GM23248 (cell line): ENCODE measurements at regions not wholly inside any gene's neighbourhood (a gene's known extent, or its start where the extent isn't known, plus 50 kb on each side); places are given as distances from the start of the nearest gene placed in this dataset.

Experiments used
- DNase-seq: peaks from one replicate; pipeline ENCODE4 v3.0.0-alpha.2; 2015
- H2AFZ ChIP-seq: fragments of 200-600 bp; sonication (generic); 2 replicates; pipeline ENCODE4 v1.6.1; 2016; ENCODE audit warnings: antibody characterized with exemption
- H3F3A ChIP-seq: fragments of 200-600 bp; sonication (generic); 2 replicates; pipeline ENCODE4 v1.6.1; 2016; ENCODE audit warnings: mild to moderate bottlenecking, antibody characterized with exemption, mixed run types; ENCODE audit not compliant: insufficient read depth
- H3K27ac ChIP-seq: fragments of 200-600 bp; sonication (generic); 2 replicates; pipeline ENCODE4 v1.5.1; 2016; ENCODE audit warnings: mild to moderate bottlenecking
- H3K27me3 ChIP-seq: fragments of 200-600 bp; sonication (generic); replicated peaks from 2 replicates; pipeline ENCODE4 v1.6.1; 2016; ENCODE audit warnings: mild to moderate bottlenecking; ENCODE audit not compliant: insufficient read depth
- H3K36me3 ChIP-seq: fragments of 200-600 bp; sonication (generic); 2 replicates; pipeline ENCODE4 v1.6.1; 2016; ENCODE audit warnings: low read depth, mild to moderate bottlenecking
- H3K4me1 ChIP-seq: fragments of 200-600 bp; sonication (generic); 2 replicates; pipeline ENCODE4 v1.6.1; 2016; ENCODE audit warnings: mild to moderate bottlenecking; ENCODE audit not compliant: insufficient read depth
- H3K4me2 ChIP-seq: fragments of 200-600 bp; sonication (generic); one replicate; pipeline ENCODE4 v1.6.1; 2016; ENCODE audit warnings: mild to moderate bottlenecking; ENCODE audit not compliant: unreplicated experiment
- H3K4me3 ChIP-seq: fragments of 200-600 bp; sonication (generic); 2 replicates; pipeline ENCODE4 v1.5.1; 2016; ENCODE audit warnings: mild to moderate bottlenecking
- H3K79me2 ChIP-seq: fragments of 200-600 bp; sonication (generic); 2 replicates; pipeline ENCODE4 v1.6.1; 2016; ENCODE audit warnings: mild to moderate bottlenecking; ENCODE audit not compliant: insufficient read depth
- H3K9ac ChIP-seq: fragments of 200-600 bp; sonication (generic); 2 replicates; pipeline ENCODE4 v1.6.1; 2016; ENCODE audit warnings: mild to moderate bottlenecking
- H3K9me2 ChIP-seq: fragments of 200-600 bp; sonication (generic); 2 replicates; pipeline ENCODE4 v1.6.1; 2016; ENCODE audit warnings: mixed run types, mild to moderate bottlenecking, moderate library complexity; ENCODE audit not compliant: insufficient read depth
- H3K9me3 ChIP-seq: fragments of 200-600 bp; sonication (generic); one replicate; pipeline ENCODE4 v1.6.1; 2017; ENCODE audit warnings: low read depth
- H4K20me1 ChIP-seq: fragments of 200-600 bp; sonication (generic); 2 replicates; pipeline ENCODE4 v1.6.0; 2016; ENCODE audit not compliant: insufficient read depth
- EZH2 ChIP-seq: fragments of 200-600 bp; sonication (generic); IDR thresholded peaks from 2 replicates; pipeline ENCODE4 v1.6.1; 2018; ENCODE audit warnings: antibody characterized with exemption, mild to moderate bottlenecking; ENCODE audit not compliant: insufficient read depth, poor library complexity, severe bottlenecking
- EZH2phosphoT487 ChIP-seq: fragments of 200-600 bp; sonication (generic); IDR thresholded peaks from 2 replicates; pipeline ENCODE4 v1.6.1; 2018; ENCODE audit warnings: antibody characterized with exemption, moderate library complexity, mild to moderate bottlenecking, low read depth; ENCODE audit not compliant: insufficient read depth
- WGBS, 2 experiments: methylation state at CpG; one replicate each; pipeline ENCODE4 v1.1.6; 2015 to 2017; ENCODE audit warnings: low lambda C conversion rate in 2 of 2, low coverage in 1 of 2; ENCODE audit errors: missing lambda C conversion rate in 2 of 2; 5-methylcytosine and 5-hydroxymethylcytosine counted together
- in situ Hi-C: fragments of 300-500 bp; cut with MboI; formaldehyde crosslinking; loops from 2 replicates; pipeline ENCODE4 v1.15.0; 2020

DNA sequence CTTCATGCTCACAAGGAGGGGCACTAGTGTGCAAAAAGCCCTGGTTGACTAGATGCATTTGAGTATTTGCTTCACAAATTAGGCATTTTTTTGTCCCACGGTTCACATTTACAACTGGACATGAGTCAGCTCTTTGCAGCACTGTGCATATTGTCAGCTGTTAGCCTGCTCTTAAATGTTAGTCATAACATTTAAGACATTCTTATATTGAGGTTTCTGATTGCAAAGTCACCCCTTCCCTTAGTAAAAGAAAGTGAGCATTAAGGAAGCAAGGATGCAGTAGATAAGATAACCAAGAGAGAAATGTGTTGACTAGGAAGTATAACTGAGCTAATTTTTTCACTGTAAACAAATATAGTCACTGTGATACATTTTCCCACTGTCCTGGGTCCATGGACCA is 132.6 kb upstream of the CTTNBP2NL start:
- H3K4me1 ChIP-seq: no peaks in the 10 kb centered on the region
- H3K4me3 ChIP-seq: no peak overlapping the region
- no peaks in the 10 kb centered on the region for H3K9me3 ChIP-seq
- H3K27ac ChIP-seq: no peak overlapping the region
- H3K36me3 ChIP-seq: no peaks in the 10 kb centered on the region
- no peaks in the 10 kb centered on the region for H3K27me3 ChIP-seq
- 0 to 7% methylated on average over 1 of the region's 1 CpG for WGBS, 2 experiments
- H3K9ac ChIP-seq: no peak overlapping the region
- in situ Hi-C loops: no loop called here
- TF ChIP-seq EZH2phosphoT487: no peak
- TF ChIP-seq EZH2: no peak
- peak; percentile 75 for DNase-seq
- no peaks in the 10 kb centered on the region for H4K20me1 ChIP-seq
- no peak overlapping the region for H2AFZ ChIP-seq
- H3K9me2 ChIP-seq: no peaks in the 10 kb centered on the region
- H3F3A ChIP-seq: 0 out of 2 replicates have a peak, but pooled peaks cover 8% of the 10 kb centered on the region
- H3K79me2 ChIP-seq: no peaks in the 10 kb centered on the region
- H3K4me2 ChIP-seq: no peak overlapping the region

- Histone ChIP-seq H3K4me1 (no peaks in the 10 kb centered on the region), H3K9me2 (no peaks in the 10 kb centered on the region), H2AFZ (no peak overlapping the region), H3K27me3 (no peaks in the 10 kb centered on the region), H4K20me1 (no peaks in the 10 kb centered on the region), H3K36me3 (no peaks in the 10 kb centered on the region), H3K79me2 (no peaks in the 10 kb centered on the region), H3K9me3 (no peaks in the 10 kb centered on the region), H3K9ac (no peak overlapping the region), H3K4me2 (no peak overlapping the region), H3K27ac (no peak overlapping the region), H3F3A (0 out of 2 replicates have a peak, but pooled peaks cover 8% of the 10 kb centered on the region), H3K4me3 (no peak overlapping the region)
- TF ChIP-seq EZH2 (no peak), EZH2phosphoT487 (no peak)
- WGBS, 2 experiments: 81 to 90% methylated on average over 7 of the region's 7 CpGs
- DNase-seq: no peak
- in situ Hi-C loops: no loop called here
Observed at GRCh38 chr1:112264010-112264409, 132.0 kb upstream of the CTTNBP2NL start.

- TF ChIP-seq EZH2 (no peak), EZH2phosphoT487 (no peak)
- Histone ChIP-seq H3K36me3 (no peaks in the 10 kb centered on the region), H3K4me1 (no peaks in the 10 kb centered on the region), H3K9ac (no peak overlapping the region), H4K20me1 (no peaks in the 10 kb centered on the region), H3K9me2 (no peaks in the 10 kb centered on the region), H3K27ac (no peak overlapping the region), H2AFZ (no peak overlapping the region), H3F3A (0 out of 2 replicates have a peak, but pooled peaks cover 8% of the 10 kb centered on the region), H3K9me3 (no peaks in the 10 kb centered on the region), H3K27me3 (no peaks in the 10 kb centered on the region), H3K4me2 (no peak overlapping the region), H3K79me2 (no peaks in the 10 kb centered on the region), H3K4me3 (no peak overlapping the region)
- in situ Hi-C loops: no loop called here
- no peak for DNase-seq
- WGBS, 2 experiments: 20 to 23% methylated on average over 2 of the region's 2 CpGs
Observed at GRCh38 chr1:112264553-112264952, 131.5 kb upstream of the CTTNBP2NL start.

GRCh38 chr1:112265931-112266330 is 130.1 kb upstream of the CTTNBP2NL start:
- TF ChIP-seq EZH2: no peak
- TF ChIP-seq EZH2phosphoT487: no peak
- H3K27ac ChIP-seq: no peak overlapping the region
- 63 to 67% methylated on average over 1 of the region's 1 CpG for WGBS, 2 experiments
- H3K9me3 ChIP-seq: no peaks in the 10 kb centered on the region
- H3K36me3 ChIP-seq: no peaks in the 10 kb centered on the region
- H3K9me2 ChIP-seq: no peaks in the 10 kb centered on the region
- H3K27me3 ChIP-seq: no peaks in the 10 kb centered on the region
- H3K4me3 ChIP-seq: no peak overlapping the region
- H3K9ac ChIP-seq: no peak overlapping the region
- H3K79me2 ChIP-seq: no peaks in the 10 kb centered on the region
- no peaks in the 10 kb centered on the region for H3K4me1 ChIP-seq
- H3F3A ChIP-seq: 0 out of 2 replicates have a peak, but pooled peaks cover 8% of the 10 kb centered on the region
- no peak for DNase-seq
- no peak overlapping the region for H3K4me2 ChIP-seq
- H2AFZ ChIP-seq: no peak overlapping the region
- in situ Hi-C loops: no loop called here
- no peaks in the 10 kb centered on the region for H4K20me1 ChIP-seq

- no peak for DNase-seq
- H3K9ac ChIP-seq: no peak overlapping the region
- H3K36me3 ChIP-seq: no peaks in the 10 kb centered on the region
- 0 out of 2 replicates have a peak, but pooled peaks cover 8% of the 10 kb centered on the region for H3F3A ChIP-seq
- no peaks in the 10 kb centered on the region for H3K9me2 ChIP-seq
- 30 to 33% methylated on average over 1 of the region's 1 CpG for WGBS, 2 experiments
- H3K27ac ChIP-seq: no peak overlapping the region
- H3K27me3 ChIP-seq: no peaks in the 10 kb centered on the region; the same call in 1 of the 2 replicates
- no peaks in the 10 kb centered on the region for H3K4me1 ChIP-seq
- no peaks in the 10 kb centered on the region for H3K9me3 ChIP-seq
- no peaks in the 10 kb centered on the region for H4K20me1 ChIP-seq
- H2AFZ ChIP-seq: no peak overlapping the region
- in situ Hi-C loops: no loop called here
- H3K79me2 ChIP-seq: no peaks in the 10 kb centered on the region
- H3K4me2 ChIP-seq: no peak overlapping the region
- TF ChIP-seq EZH2phosphoT487: no peak
- TF ChIP-seq EZH2: no peak
- no peak overlapping the region for H3K4me3 ChIP-seq
Observed at GRCh38 chr1:112267206-112267605, 128.8 kb upstream of the CTTNBP2NL start.
